ENCODE measurements at regions not wholly inside any gene's neighbourhood (a gene's known extent, or its start where the extent isn't known, plus 50 kb on each side); places are given as distances from the start of the nearest gene placed in this dataset.

GRCh38 chr14:40122968-40123648, 690.9 kb upstream of the FBXO33 start:
- no peak overlapping the region for H3K4me3 ChIP-seq (ENCODE audit: low read length)
- TF ChIP-seq, protein P1, sequence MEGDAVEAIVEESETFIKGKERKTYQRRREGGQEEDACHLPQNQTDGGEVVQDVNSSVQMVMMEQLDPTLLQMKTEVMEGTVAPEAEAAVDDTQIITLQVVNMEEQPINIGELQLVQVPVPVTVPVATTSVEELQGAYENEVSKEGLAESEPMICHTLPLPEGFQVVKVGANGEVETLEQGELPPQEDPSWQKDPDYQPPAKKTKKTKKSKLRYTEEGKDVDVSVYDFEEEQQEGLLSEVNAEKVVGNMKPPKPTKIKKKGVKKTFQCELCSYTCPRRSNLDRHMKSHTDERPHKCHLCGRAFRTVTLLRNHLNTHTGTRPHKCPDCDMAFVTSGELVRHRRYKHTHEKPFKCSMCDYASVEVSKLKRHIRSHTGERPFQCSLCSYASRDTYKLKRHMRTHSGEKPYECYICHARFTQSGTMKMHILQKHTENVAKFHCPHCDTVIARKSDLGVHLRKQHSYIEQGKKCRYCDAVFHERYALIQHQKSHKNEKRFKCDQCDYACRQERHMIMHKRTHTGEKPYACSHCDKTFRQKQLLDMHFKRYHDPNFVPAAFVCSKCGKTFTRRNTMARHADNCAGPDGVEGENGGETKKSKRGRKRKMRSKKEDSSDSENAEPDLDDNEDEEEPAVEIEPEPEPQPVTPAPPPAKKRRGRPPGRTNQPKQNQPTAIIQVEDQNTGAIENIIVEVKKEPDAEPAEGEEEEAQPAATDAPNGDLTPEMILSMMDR (conservative IDR thresholded peaks at IDR 0.05; ENCODE audit: low read length): no peak
- DNase-seq (ENCODE audit: low read depth): no peak

- TF ChIP-seq, protein P1 (conservative IDR thresholded peaks at IDR 0.05; ENCODE audit: low read length): no peak
- H3K4me3 ChIP-seq (ENCODE audit: low read length): no peak overlapping the region
- no peak for DNase-seq (ENCODE audit: low read depth)
Observed at GRCh38 chr14:40119765-40120164, 687.5 kb upstream of the FBXO33 start.

DNA sequence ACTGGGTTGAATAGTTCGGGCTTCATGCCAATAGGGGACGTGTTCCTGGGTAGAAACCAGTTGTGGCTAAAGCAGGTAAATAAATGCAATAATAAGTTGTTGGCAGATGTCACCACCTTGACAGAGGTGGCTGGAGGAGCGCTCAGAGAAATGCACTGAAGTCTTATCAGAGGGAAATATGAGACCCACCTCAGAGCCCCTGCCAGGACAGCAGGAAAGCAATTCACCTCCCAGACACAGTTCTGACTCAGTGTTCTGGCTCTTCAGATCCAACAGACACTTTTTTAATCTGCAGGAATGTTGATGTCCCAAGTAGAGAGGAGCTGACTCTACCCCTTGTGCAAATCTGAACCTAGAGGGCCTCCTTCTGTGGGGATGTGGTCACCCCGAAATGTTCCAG, 687.1 kb upstream of the FBXO33 start:
- no peak for DNase-seq (ENCODE audit: low read depth)
- no peak overlapping the region for H3K4me3 ChIP-seq (ENCODE audit: low read length)
- TF ChIP-seq, protein P1 (conservative IDR thresholded peaks at IDR 0.05; ENCODE audit: low read length): no peak

GRCh38 chr14:40115583-40115982, 683.4 kb upstream of the FBXO33 start:
- no peak for DNase-seq (ENCODE audit: low read depth)
- H3K4me3 ChIP-seq (ENCODE audit: low read length): no peak overlapping the region
- TF ChIP-seq, protein P1 (conservative IDR thresholded peaks at IDR 0.05; ENCODE audit: low read length): no peak

- TF ChIP-seq, protein P1 (conservative IDR thresholded peaks at IDR 0.05; ENCODE audit: low read length): no peak
- no peak overlapping the region for H3K4me3 ChIP-seq (ENCODE audit: low read length)
- DNase-seq (ENCODE audit: low read depth): no peak
Observed at GRCh38 chr14:40113671-40114070, 681.4 kb upstream of the FBXO33 start.

GRCh38 chr14:40100544-40101196, 668.4 kb upstream of the FBXO33 start:
- DNase-seq (ENCODE audit: low read depth): no peak
- H3K4me3 ChIP-seq (ENCODE audit: low read length): no peak overlapping the region
- TF ChIP-seq, protein P1 (conservative IDR thresholded peaks at IDR 0.05; ENCODE audit: low read length): no peak

- TF ChIP-seq, protein P1 (conservative IDR thresholded peaks at IDR 0.05; ENCODE audit: low read length): no peak
- no peak overlapping the region for H3K4me3 ChIP-seq (ENCODE audit: low read length)
- no peak for DNase-seq (ENCODE audit: low read depth)
Observed at GRCh38 chr14:40099316-40099715, 667.1 kb upstream of the FBXO33 start.

Data from AG10803 (cell line).